ENCODE measurements at regions not wholly inside any gene's neighbourhood (a gene's known extent, or its start where the extent isn't known, plus 50 kb on each side); places are given as distances from the start of the nearest gene placed in this dataset.

GRCh38 chr2:45248214-45248613 is 239.0 kb upstream of the SIX2 start:
- DNase-seq: no peak

- DNase-seq: no peak
Observed at GRCh38 chr2:45244928-45245327, 235.7 kb upstream of the SIX2 start.

- DNase-seq: peak; percentile 58
Observed at GRCh38 chr2:45242161-45242741, 233.0 kb upstream of the SIX2 start.

GRCh38 chr2:45241061-45241561 is 231.9 kb upstream of the SIX2 start:
- DNase-seq: no peak

GRCh38 chr2:45237850-45238542 is 228.7 kb upstream of the SIX2 start:
- DNase-seq: peak; percentile 13

GRCh38 chr2:45237128-45237527 is 227.9 kb upstream of the SIX2 start:
- DNase-seq: peak; percentile 41

GRCh38 chr2:45236268-45236667 is 227.0 kb upstream of the SIX2 start:
- DNase-seq: no peak

- no peak for DNase-seq
Observed at GRCh38 chr2:45233301-45233700, 224.0 kb upstream of the SIX2 start.

- DNase-seq: no peak
Observed at GRCh38 chr2:45232818-45233217, 223.6 kb upstream of the SIX2 start.

GRCh38 chr2:45229411-45229810 is 220.2 kb upstream of the SIX2 start:
- DNase-seq: no peak

GRCh38 chr2:45227347-45227746 is 218.1 kb upstream of the SIX2 start:
- DNase-seq: no peak

- no peak for DNase-seq
Observed at GRCh38 chr2:45224993-45225380, 215.7 kb upstream of the SIX2 start.

GRCh38 chr2:45224321-45224992 is 215.2 kb upstream of the SIX2 start:
- DNase-seq: no peak

- DNase-seq: no peak
Observed at GRCh38 chr2:45223531-45223930, 214.3 kb upstream of the SIX2 start.

GRCh38 chr2:45220227-45220626 is 211.0 kb upstream of the SIX2 start:
- peak; percentile 82 for DNase-seq

GRCh38 chr2:45218931-45219339 is 209.7 kb upstream of the SIX2 start:
- DNase-seq: peak; percentile 43

- DNase-seq: no peak
Observed at GRCh38 chr2:45218297-45218696, 209.0 kb upstream of the SIX2 start.

- DNase-seq: no peak
Observed at GRCh38 chr2:45216118-45216517, 206.9 kb upstream of the SIX2 start.

- no peak for DNase-seq
Observed at GRCh38 chr2:45214550-45214949, 205.3 kb upstream of the SIX2 start.

- no peak for DNase-seq
Observed at GRCh38 chr2:45212953-45213635, 203.8 kb upstream of the SIX2 start.

- no peak for DNase-seq
Observed at GRCh38 chr2:45211636-45212035, 202.4 kb upstream of the SIX2 start.

- DNase-seq: no peak
Observed at GRCh38 chr2:45210462-45211195, 201.4 kb upstream of the SIX2 start.

- no peak for DNase-seq
Observed at GRCh38 chr2:45209875-45210274, 200.6 kb upstream of the SIX2 start.
